K562 (cell line): ENCODE measurements at regions not wholly inside any gene's neighbourhood (a gene's known extent, or its start where the extent isn't known, plus 50 kb on each side); places are given as distances from the start of the nearest gene placed in this dataset.
"Not testable (repeated sequence)": the region's sequence is repeated elsewhere in the genome, so short reads cannot be mapped to it uniquely, and the experiment has no call there.

Source experiments
- ESRRA ChIP-seq: fragments of 450-650 bp; IDR thresholded peaks from 2 replicates; pipeline ENCODE4 v1.6.1; 2014; ENCODE audit warnings: low read depth, mild to moderate bottlenecking, moderate library complexity, borderline replicate concordance
- MEF2D ChIP-seq: conservative IDR thresholded peaks from 2 replicates; pipeline ENCODE4 v1.6.1; 2016; ENCODE audit warnings: low read depth, missing genetic modification characterization, missing compliant biosample characterization
- SFPQ ChIP-seq: fragments of 200-400 bp; formaldehyde crosslinking; IDR thresholded peaks from 2 replicates; pipeline ENCODE4 v1.6.1; 2017; ENCODE audit warnings: mild to moderate bottlenecking, low read depth, low read length, moderate library complexity
- TCF7L2 ChIP-seq: fragments of 150-350 bp; IDR thresholded peaks from 2 replicates; pipeline ENCODE4 v1.6.1; 2016; ENCODE audit warnings: low read depth, mild to moderate bottlenecking, low read length, moderate library complexity
- ZNF282 ChIP-seq: sonication (generic); formaldehyde crosslinking; IDR thresholded peaks from 2 replicates; pipeline ENCODE4 v1.8.1; 2023; ENCODE audit warnings: missing genetic modification reagents

DNA sequence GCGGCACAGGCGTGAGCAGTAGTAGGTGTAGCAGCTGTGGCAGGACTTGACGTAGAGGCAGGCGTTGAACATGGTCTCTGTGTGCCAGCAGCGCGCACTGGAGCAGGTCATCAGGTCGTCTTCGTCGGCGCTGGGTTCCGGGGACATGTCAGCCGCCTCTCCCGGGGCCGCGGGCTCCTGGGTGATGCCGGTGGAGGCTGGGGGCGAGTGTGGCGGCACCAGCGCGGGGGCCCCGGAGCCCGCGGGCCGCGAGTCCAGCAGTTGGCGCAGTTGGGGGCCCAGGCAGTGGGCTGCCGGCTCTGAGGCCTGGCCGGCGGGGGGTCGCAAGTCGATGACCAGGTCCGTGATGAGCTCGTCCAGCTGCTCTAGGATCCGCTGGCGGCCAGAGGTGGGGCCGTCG lies 249.9 kb downstream of the ANKRD30B start:
- not testable (repeated sequence) for TF ChIP-seq SFPQ; ESRRA; MEF2D (tag); TCF7L2; ZNF282 (CRISPR knock-in tag)
